ENCODE measurements at regions not wholly inside any gene's neighbourhood (a gene's known extent, or its start where the extent isn't known, plus 50 kb on each side); places are given as distances from the start of the nearest gene placed in this dataset.

- H3K9me3 ChIP-seq = no peaks in the 10 kb centered on the region
- no peak for TF ChIP-seq POLR2A (IDR thresholded peaks at IDR 0.05)
- TF ChIP-seq CTCF (IDR thresholded peaks at IDR 0.05 in 4 of 5, conservative IDR thresholded peaks at IDR 0.05 in 1 of 5) = no peak
- no peaks in the 10 kb centered on the region for H3K36me3 ChIP-seq
- DNase-seq (no peak), ATAC-seq (no peak)
- H3K27me3 ChIP-seq = no peaks in the 10 kb centered on the region
- H3K27ac ChIP-seq = peak overlapping the region in 2 of 4 donors; percentile 31 to 39
- intact Hi-C loops (cut with DNase I; ENCODE audit: low total_unique reads) (loop anchor here (5.0 kb wide), 1 partner anchor 59 kb away; no protein-coding TSS in a partner anchor), in situ Hi-C loops (cut with MboI; ENCODE audit: low sequenced_read_pairs in 4 of 4) (no loop called here)
- H3K4me3 ChIP-seq = no peak overlapping the region
- peaks cover 17 to 28% of the 10 kb centered on the region in 2 donors for H3K4me1 ChIP-seq
Measured at GRCh38 chr15:93150910-93151881, 62.2 kb upstream of the RGMA start.

GRCh38 chr15:93146601-93147000 lies 57.6 kb upstream of the RGMA start:
- no peaks in the 10 kb centered on the region for H3K9me3 ChIP-seq
- H3K36me3 ChIP-seq = no peaks in the 10 kb centered on the region
- intact Hi-C loops (cut with DNase I; ENCODE audit: low total_unique reads) (no loop called here), in situ Hi-C loops (cut with MboI; ENCODE audit: low sequenced_read_pairs in 4 of 4) (no loop called here)
- peaks cover 2 to 10% of the 10 kb centered on the region in 2 donors for H3K4me1 ChIP-seq
- no peak overlapping the region for H3K4me3 ChIP-seq
- TF ChIP-seq POLR2A (IDR thresholded peaks at IDR 0.05) (no peak), CTCF (IDR thresholded peaks at IDR 0.05 in 4 of 5, conservative IDR thresholded peaks at IDR 0.05 in 1 of 5) (no peak)
- no peaks in the 10 kb centered on the region for H3K27me3 ChIP-seq
- peak; percentile 24 to 34 for ATAC-seq
- peak overlapping the region in 2 of 4 donors; percentile 22 to 54 for H3K27ac ChIP-seq
- DNase-seq = no peak

GRCh38 chr15:93146196-93146595 lies 57.2 kb upstream of the RGMA start:
- H3K4me3 ChIP-seq = no peak overlapping the region
- peak in 1 of 2 donors; percentile 37 for DNase-seq
- ATAC-seq = peak in 1 of 2 donors; percentile 59
- H3K4me1 ChIP-seq = peaks cover 0 to 10% of the 10 kb centered on the region in 2 donors
- intact Hi-C loops (cut with DNase I; ENCODE audit: low total_unique reads) = no loop called here
- peak overlapping the region in 2 of 4 donors; percentile 22 to 54 for H3K27ac ChIP-seq
- H3K36me3 ChIP-seq = no peaks in the 10 kb centered on the region
- H3K27me3 ChIP-seq = no peaks in the 10 kb centered on the region
- in situ Hi-C loops (cut with MboI; ENCODE audit: low sequenced_read_pairs in 4 of 4) = no loop called here
- TF ChIP-seq POLR2A (IDR thresholded peaks at IDR 0.05) (no peak), CTCF (IDR thresholded peaks at IDR 0.05 in 4 of 5, conservative IDR thresholded peaks at IDR 0.05 in 1 of 5) (no peak)
- H3K9me3 ChIP-seq = no peaks in the 10 kb centered on the region

GRCh38 chr15:93144463-93145236 lies 55.6 kb upstream of the RGMA start:
- H3K9me3 ChIP-seq = no peaks in the 10 kb centered on the region
- intact Hi-C loops (cut with DNase I; ENCODE audit: low total_unique reads) (no loop called here), in situ Hi-C loops (cut with MboI; ENCODE audit: low sequenced_read_pairs in 4 of 4) (no loop called here)
- DNase-seq (peak in 1 of 2 donors; percentile 37), ATAC-seq (peak; percentile 41 to 71)
- H3K4me3 ChIP-seq = no peak overlapping the region
- H3K36me3 ChIP-seq = no peaks in the 10 kb centered on the region
- TF ChIP-seq CTCF (IDR thresholded peaks at IDR 0.05 in 4 of 5, conservative IDR thresholded peaks at IDR 0.05 in 1 of 5) (no peak), POLR2A (IDR thresholded peaks at IDR 0.05) (no peak)
- H3K4me1 ChIP-seq = peaks cover 0 to 10% of the 10 kb centered on the region in 2 donors
- H3K27ac ChIP-seq = no peak overlapping the region
- no peaks in the 10 kb centered on the region for H3K27me3 ChIP-seq

All from gastrocnemius medialis (tissue), 4 donors.